ENCODE measurements at regions not wholly inside any gene's neighbourhood (a gene's known extent, or its start where the extent isn't known, plus 50 kb on each side); places are given as distances from the start of the nearest gene placed in this dataset.

- Histone ChIP-seq H3K36me3 (ENCODE audit: insufficient read depth, low read length) (no peaks in the 10 kb centered on the region), H3K4me1 (ENCODE audit: insufficient read depth, low read length) (peaks cover 13% of the 10 kb centered on the region), H2AFZ (ENCODE audit: low read depth, low read length) (no peak overlapping the region), H3K27me3 (ENCODE audit: insufficient read depth, low read length) (no peaks in the 10 kb centered on the region), H3K9me3 (ENCODE audit: low read length) (no peaks in the 10 kb centered on the region), H3K4me3 (ENCODE audit: low read length) (no peak overlapping the region)
These were observed 456.9 kb upstream of the UBE2E2 start for GRCh38 chr3:22746221-22746620.

GRCh38 chr3:22748453-22749045 is 454.6 kb upstream of the UBE2E2 start:
- no peaks in the 10 kb centered on the region for H3K27me3 ChIP-seq (ENCODE audit: insufficient read depth, low read length)
- no peak overlapping the region for H2AFZ ChIP-seq (ENCODE audit: low read depth, low read length)
- H3K9me3 ChIP-seq (ENCODE audit: low read length), result no peaks in the 10 kb centered on the region

GRCh38 chr3:22759636-22760310 is 443.4 kb upstream of the UBE2E2 start:
- Histone ChIP-seq H2AFZ (ENCODE audit: low read depth, low read length) (no peak overlapping the region), H3K36me3 (ENCODE audit: insufficient read depth, low read length) (no peaks in the 10 kb centered on the region), H3K27me3 (ENCODE audit: insufficient read depth, low read length) (no peaks in the 10 kb centered on the region), H3K9me3 (ENCODE audit: low read length) (no peaks in the 10 kb centered on the region), H3K4me1 (ENCODE audit: insufficient read depth, low read length) (no peaks in the 10 kb centered on the region), H3K4me3 (ENCODE audit: low read length) (no peak overlapping the region)

More at GRCh38 chr3:22748453-22749045, 454.6 kb upstream of the UBE2E2 start:
- H3K36me3 ChIP-seq (ENCODE audit: insufficient read depth, low read length), result no peaks in the 10 kb centered on the region
- no peak overlapping the region for H3K4me3 ChIP-seq (ENCODE audit: low read length)
- peaks cover 13% of the 10 kb centered on the region for H3K4me1 ChIP-seq (ENCODE audit: insufficient read depth, low read length)

- Histone ChIP-seq H3K9me3 (ENCODE audit: low read length) (no peaks in the 10 kb centered on the region), H3K36me3 (ENCODE audit: insufficient read depth, low read length) (no peaks in the 10 kb centered on the region), H3K4me3 (ENCODE audit: low read length) (no peak overlapping the region), H3K27me3 (ENCODE audit: insufficient read depth, low read length) (no peaks in the 10 kb centered on the region), H2AFZ (ENCODE audit: low read depth, low read length) (no peak overlapping the region), H3K4me1 (ENCODE audit: insufficient read depth, low read length) (no peaks in the 10 kb centered on the region)
These were observed 437.4 kb upstream of the UBE2E2 start for GRCh38 chr3:22765679-22766078.

GRCh38 chr3:22777834-22778233 is 425.3 kb upstream of the UBE2E2 start:
- Histone ChIP-seq H3K27me3 (ENCODE audit: insufficient read depth, low read length) (no peaks in the 10 kb centered on the region), H2AFZ (ENCODE audit: low read depth, low read length) (no peak overlapping the region), H3K4me1 (ENCODE audit: insufficient read depth, low read length) (no peaks in the 10 kb centered on the region), H3K4me3 (ENCODE audit: low read length) (no peak overlapping the region), H3K9me3 (ENCODE audit: low read length) (no peaks in the 10 kb centered on the region), H3K36me3 (ENCODE audit: insufficient read depth, low read length) (no peaks in the 10 kb centered on the region)

- no peak overlapping the region for H3K4me3 ChIP-seq (ENCODE audit: low read length)
- H2AFZ ChIP-seq (ENCODE audit: low read depth, low read length), result no peak overlapping the region
- H3K4me1 ChIP-seq (ENCODE audit: insufficient read depth, low read length), result no peaks in the 10 kb centered on the region
- H3K27me3 ChIP-seq (ENCODE audit: insufficient read depth, low read length), result no peaks in the 10 kb centered on the region
- H3K9me3 ChIP-seq (ENCODE audit: low read length), result no peaks in the 10 kb centered on the region
- H3K36me3 ChIP-seq (ENCODE audit: insufficient read depth, low read length), result no peaks in the 10 kb centered on the region
These were observed 423.4 kb upstream of the UBE2E2 start for GRCh38 chr3:22779737-22780136.

- Histone ChIP-seq H3K4me3 (ENCODE audit: low read length) (no peak overlapping the region), H3K36me3 (ENCODE audit: insufficient read depth, low read length) (no peaks in the 10 kb centered on the region), H2AFZ (ENCODE audit: low read depth, low read length) (no peak overlapping the region), H3K9me3 (ENCODE audit: low read length) (no peaks in the 10 kb centered on the region), H3K4me1 (ENCODE audit: insufficient read depth, low read length) (no peaks in the 10 kb centered on the region), H3K27me3 (ENCODE audit: insufficient read depth, low read length) (no peaks in the 10 kb centered on the region)
These were observed 410.6 kb upstream of the UBE2E2 start for GRCh38 chr3:22792533-22792932.

GRCh38 chr3:22795917-22796316 is 407.2 kb upstream of the UBE2E2 start:
- Histone ChIP-seq H3K4me1 (ENCODE audit: insufficient read depth, low read length) (no peaks in the 10 kb centered on the region), H3K9me3 (ENCODE audit: low read length) (no peaks in the 10 kb centered on the region), H3K27me3 (ENCODE audit: insufficient read depth, low read length) (no peaks in the 10 kb centered on the region), H3K4me3 (ENCODE audit: low read length) (no peak overlapping the region), H3K36me3 (ENCODE audit: insufficient read depth, low read length) (no peaks in the 10 kb centered on the region), H2AFZ (ENCODE audit: low read depth, low read length) (no peak overlapping the region)

GRCh38 chr3:22798461-22798860 is 404.7 kb upstream of the UBE2E2 start:
- H3K4me3 ChIP-seq (ENCODE audit: low read length), result no peak overlapping the region

GRCh38 chr3:22819209-22819608 is 383.9 kb upstream of the UBE2E2 start:
- Histone ChIP-seq H3K27me3 (ENCODE audit: insufficient read depth, low read length) (no peaks in the 10 kb centered on the region), H3K9me3 (ENCODE audit: low read length) (no peaks in the 10 kb centered on the region), H3K4me3 (ENCODE audit: low read length) (no peak overlapping the region), H3K4me1 (ENCODE audit: insufficient read depth, low read length) (no peaks in the 10 kb centered on the region), H2AFZ (ENCODE audit: low read depth, low read length) (no peak overlapping the region), H3K36me3 (ENCODE audit: insufficient read depth, low read length) (no peaks in the 10 kb centered on the region)

More at GRCh38 chr3:22798461-22798860, 404.7 kb upstream of the UBE2E2 start:
- no peaks in the 10 kb centered on the region for H3K4me1 ChIP-seq (ENCODE audit: insufficient read depth, low read length)
- H3K36me3 ChIP-seq (ENCODE audit: insufficient read depth, low read length), result no peaks in the 10 kb centered on the region
- H3K27me3 ChIP-seq (ENCODE audit: insufficient read depth, low read length), result no peaks in the 10 kb centered on the region
- H3K9me3 ChIP-seq (ENCODE audit: low read length), result no peaks in the 10 kb centered on the region
- no peak overlapping the region for H2AFZ ChIP-seq (ENCODE audit: low read depth, low read length)

- no peaks in the 10 kb centered on the region for H3K4me1 ChIP-seq (ENCODE audit: insufficient read depth, low read length)
- H3K4me3 ChIP-seq (ENCODE audit: low read length), result no peak overlapping the region
- no peak overlapping the region for H2AFZ ChIP-seq (ENCODE audit: low read depth, low read length)
- no peaks in the 10 kb centered on the region for H3K9me3 ChIP-seq (ENCODE audit: low read length)
- no peaks in the 10 kb centered on the region for H3K27me3 ChIP-seq (ENCODE audit: insufficient read depth, low read length)
- H3K36me3 ChIP-seq (ENCODE audit: insufficient read depth, low read length), result no peaks in the 10 kb centered on the region
These were observed 368.1 kb upstream of the UBE2E2 start for GRCh38 chr3:22835041-22835440.

- Histone ChIP-seq H3K9me3 (ENCODE audit: low read length) (no peaks in the 10 kb centered on the region), H3K4me3 (ENCODE audit: low read length) (no peak overlapping the region), H3K4me1 (ENCODE audit: insufficient read depth, low read length) (no peaks in the 10 kb centered on the region), H2AFZ (ENCODE audit: low read depth, low read length) (no peak overlapping the region), H3K27me3 (ENCODE audit: insufficient read depth, low read length) (no peaks in the 10 kb centered on the region), H3K36me3 (ENCODE audit: insufficient read depth, low read length) (no peaks in the 10 kb centered on the region)
These were observed 367.0 kb upstream of the UBE2E2 start for GRCh38 chr3:22836131-22836530.

GRCh38 chr3:22843854-22844253 is 359.3 kb upstream of the UBE2E2 start:
- Histone ChIP-seq H3K4me3 (ENCODE audit: low read length) (no peak overlapping the region), H3K27me3 (ENCODE audit: insufficient read depth, low read length) (no peaks in the 10 kb centered on the region), H3K4me1 (ENCODE audit: insufficient read depth, low read length) (no peaks in the 10 kb centered on the region), H3K36me3 (ENCODE audit: insufficient read depth, low read length) (no peaks in the 10 kb centered on the region), H2AFZ (ENCODE audit: low read depth, low read length) (no peak overlapping the region), H3K9me3 (ENCODE audit: low read length) (no peaks in the 10 kb centered on the region)

- H3K36me3 ChIP-seq (ENCODE audit: insufficient read depth, low read length), result no peaks in the 10 kb centered on the region
- H3K4me3 ChIP-seq (ENCODE audit: low read length), result no peak overlapping the region
- no peaks in the 10 kb centered on the region for H3K9me3 ChIP-seq (ENCODE audit: low read length)
- no peaks in the 10 kb centered on the region for H3K4me1 ChIP-seq (ENCODE audit: insufficient read depth, low read length)
- H3K27me3 ChIP-seq (ENCODE audit: insufficient read depth, low read length), result no peaks in the 10 kb centered on the region
- no peak overlapping the region for H2AFZ ChIP-seq (ENCODE audit: low read depth, low read length)
These were observed 356.6 kb upstream of the UBE2E2 start for GRCh38 chr3:22846566-22846965.
